GM13976 (cell line): ENCODE measurements at regions not wholly inside any gene's neighbourhood (a gene's known extent, or its start where the extent isn't known, plus 50 kb on each side); places are given as distances from the start of the nearest gene placed in this dataset.

Experiments
- DNase-seq: peaks from one replicate; pipeline ENCODE4 v3.0.0; 2012; ENCODE audit warnings: low spot score
- in situ Hi-C: fragments of 300-500 bp; cut with MboI; formaldehyde crosslinking; loops from one replicate; pipeline ENCODE4 v1.12.0; 2022; ENCODE audit warnings: low sequenced_read_pairs, mixed read lengths, inconsistent platforms; ENCODE audit not compliant: unreplicated experiment
- TF ChIP-seq, protein P1 (sequence below): IDR thresholded peaks from 2 replicates; pipeline ENCODE4 v1.5.1; 2012; ENCODE audit warnings: borderline replicate concordance, mild to moderate bottlenecking; ENCODE audit not compliant: insufficient read depth; ENCODE audit errors: extremely low read depth, missing control alignments, control extremely low read depth

DNA sequence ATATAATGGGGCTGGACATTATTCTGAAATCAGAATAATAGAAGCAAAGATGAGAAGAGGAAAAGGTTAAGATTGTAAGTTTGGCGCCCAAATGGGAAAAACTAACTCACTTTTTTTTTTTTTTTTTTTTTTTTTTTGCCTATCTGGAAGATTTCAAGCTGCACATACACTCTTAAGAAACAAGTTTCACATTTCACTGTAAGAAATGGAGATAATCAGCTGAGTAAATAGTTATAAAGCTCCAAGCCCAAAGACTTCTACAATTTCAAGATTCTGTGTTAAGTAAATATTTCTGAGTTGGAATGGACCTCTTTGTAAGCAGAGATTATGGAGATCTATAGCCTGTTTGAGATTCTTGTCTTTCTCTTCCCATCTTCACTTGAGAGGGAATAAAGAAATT lies 140.0 kb downstream of the SLC17A6 start:
- TF ChIP-seq, protein P1, sequence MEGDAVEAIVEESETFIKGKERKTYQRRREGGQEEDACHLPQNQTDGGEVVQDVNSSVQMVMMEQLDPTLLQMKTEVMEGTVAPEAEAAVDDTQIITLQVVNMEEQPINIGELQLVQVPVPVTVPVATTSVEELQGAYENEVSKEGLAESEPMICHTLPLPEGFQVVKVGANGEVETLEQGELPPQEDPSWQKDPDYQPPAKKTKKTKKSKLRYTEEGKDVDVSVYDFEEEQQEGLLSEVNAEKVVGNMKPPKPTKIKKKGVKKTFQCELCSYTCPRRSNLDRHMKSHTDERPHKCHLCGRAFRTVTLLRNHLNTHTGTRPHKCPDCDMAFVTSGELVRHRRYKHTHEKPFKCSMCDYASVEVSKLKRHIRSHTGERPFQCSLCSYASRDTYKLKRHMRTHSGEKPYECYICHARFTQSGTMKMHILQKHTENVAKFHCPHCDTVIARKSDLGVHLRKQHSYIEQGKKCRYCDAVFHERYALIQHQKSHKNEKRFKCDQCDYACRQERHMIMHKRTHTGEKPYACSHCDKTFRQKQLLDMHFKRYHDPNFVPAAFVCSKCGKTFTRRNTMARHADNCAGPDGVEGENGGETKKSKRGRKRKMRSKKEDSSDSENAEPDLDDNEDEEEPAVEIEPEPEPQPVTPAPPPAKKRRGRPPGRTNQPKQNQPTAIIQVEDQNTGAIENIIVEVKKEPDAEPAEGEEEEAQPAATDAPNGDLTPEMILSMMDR: no peak
- in situ Hi-C loops: no loop called here

DNA sequence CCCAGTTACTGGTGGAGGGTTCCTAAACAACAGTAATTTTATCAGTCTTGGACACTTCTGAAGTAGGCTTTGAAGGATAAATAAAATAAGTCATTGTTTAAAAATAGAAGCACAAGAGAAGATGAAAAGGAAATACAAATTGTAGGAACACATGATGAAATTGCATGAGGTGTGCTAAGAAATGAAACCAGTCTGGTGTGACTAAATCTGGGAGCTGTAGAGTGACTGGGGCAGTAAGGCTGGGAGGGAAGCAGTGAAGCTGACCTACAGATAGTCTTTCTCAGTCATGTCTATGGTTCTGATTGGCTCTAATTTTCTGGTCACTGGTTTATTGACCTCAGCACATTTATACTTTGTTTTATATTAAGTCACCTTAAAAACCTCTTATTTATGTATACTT lies 139.1 kb downstream of the SLC17A6 start:
- DNase-seq: no peak
- TF ChIP-seq, protein P1: no peak

More for the DNA sequence above, 140.0 kb downstream of the SLC17A6 start:
- no peak for DNase-seq

DNA sequence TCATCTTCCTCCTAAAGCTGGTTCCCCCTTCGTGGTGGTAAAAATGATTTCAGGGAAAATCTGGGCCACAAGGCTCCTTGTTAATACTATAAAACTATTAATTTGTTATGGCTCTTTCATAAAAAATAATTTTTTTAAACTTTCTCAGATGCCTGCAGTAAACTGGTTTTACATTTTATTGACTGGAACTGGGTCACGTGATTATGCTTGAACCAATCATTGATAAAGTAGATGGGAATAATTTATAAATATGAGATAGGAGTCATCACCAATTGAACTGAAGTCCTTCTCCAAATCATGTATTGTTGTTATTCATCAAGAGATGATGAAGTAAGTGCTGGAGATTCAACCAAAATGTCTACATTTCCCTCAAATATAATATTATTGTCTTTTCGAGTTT lies 138.4 kb downstream of the SLC17A6 start:
- DNase-seq: no peak
- TF ChIP-seq, protein P1: no peak
- in situ Hi-C loops: no loop called here

More for the DNA sequence above, 139.1 kb downstream of the SLC17A6 start:
- in situ Hi-C loops: no loop called here

DNA sequence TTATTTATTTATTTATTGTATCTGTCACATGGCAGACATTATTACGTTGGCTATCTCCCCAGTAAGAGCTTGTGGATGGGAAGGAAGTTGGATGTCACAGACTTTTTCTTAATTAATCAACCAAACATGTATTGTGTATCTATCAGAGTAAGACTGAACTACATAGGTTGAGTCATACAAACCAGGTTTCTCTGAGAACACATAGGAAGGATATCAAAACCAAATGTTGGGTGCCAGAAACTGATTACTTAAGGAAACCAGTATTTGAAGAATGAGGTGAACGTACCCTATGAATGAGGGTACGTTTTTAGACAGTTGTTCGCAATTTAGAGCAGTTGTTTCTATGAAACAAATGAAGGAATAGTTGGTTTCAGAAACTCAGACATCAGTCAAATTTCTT lies 136.4 kb downstream of the SLC17A6 start:
- no peak for DNase-seq
- in situ Hi-C loops: no loop called here
- TF ChIP-seq, protein P1: no peak

DNA sequence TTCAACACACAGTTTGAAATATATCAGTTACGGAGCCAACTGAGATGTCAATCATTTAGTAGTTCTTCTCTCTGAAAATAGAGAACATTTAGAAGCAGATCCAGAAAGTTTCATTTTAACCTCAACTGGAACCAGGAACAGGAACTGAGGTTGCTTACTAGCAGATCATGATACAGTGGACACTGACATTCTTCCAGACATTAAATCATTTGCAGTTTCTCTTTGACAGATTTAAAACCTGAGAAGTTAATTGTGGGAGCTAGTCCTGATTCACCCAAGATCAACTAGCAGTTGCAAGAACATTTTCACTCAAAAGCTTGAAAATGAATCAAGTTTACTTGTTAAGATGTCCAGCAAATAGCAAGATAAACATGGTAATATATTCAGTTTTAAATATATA lies 135.4 kb downstream of the SLC17A6 start:
- DNase-seq: no peak
- in situ Hi-C loops: no loop called here
- TF ChIP-seq, protein P1: no peak

DNA sequence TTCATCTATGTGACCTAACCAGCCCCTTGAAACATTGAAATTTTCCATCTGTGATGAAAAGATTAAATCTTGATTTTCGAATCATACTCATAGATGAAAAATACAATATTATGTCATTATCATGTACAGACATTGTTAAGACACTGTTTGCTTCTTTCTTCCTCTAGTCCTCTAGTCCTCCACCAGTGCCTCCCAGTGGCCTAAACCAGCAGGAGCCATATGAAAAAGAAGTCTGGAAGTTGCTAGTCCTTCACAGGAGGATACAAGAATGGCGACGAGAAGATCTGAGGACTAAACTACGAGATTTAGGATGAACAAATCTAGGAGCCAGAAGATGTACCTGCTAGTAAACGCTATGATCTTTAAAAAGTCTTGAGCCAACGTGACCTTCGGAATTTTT lies 134.1 kb downstream of the SLC17A6 start:
- in situ Hi-C loops: no loop called here
- no peak for DNase-seq
- TF ChIP-seq, protein P1: no peak

DNA sequence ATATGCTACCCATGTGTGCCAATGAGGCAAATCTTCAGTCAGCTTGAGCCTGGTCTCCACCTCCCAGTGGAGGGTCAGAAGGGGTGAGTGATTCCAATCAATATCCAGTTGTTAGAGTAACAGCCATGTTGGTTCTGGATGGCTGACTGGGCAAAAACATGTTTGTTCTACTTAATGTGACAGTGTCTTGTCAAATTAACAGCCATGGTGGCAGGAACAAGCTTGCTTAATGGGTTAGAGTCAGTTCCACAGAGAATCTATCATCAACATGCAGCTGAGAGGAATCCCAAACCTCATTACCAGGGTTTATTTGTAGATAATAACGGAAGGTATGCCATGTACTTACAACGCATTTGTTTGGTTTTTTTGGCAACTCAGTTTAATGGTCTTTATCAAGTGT lies 133.2 kb downstream of the SLC17A6 start:
- in situ Hi-C loops: no loop called here
- TF ChIP-seq, protein P1: no peak

More for the DNA sequence above, 133.2 kb downstream of the SLC17A6 start:
- no peak for DNase-seq
